Esophagus mucosa (tissue), 1 donor: ENCODE measurements at regions not wholly inside any gene's neighbourhood (a gene's known extent, or its start where the extent isn't known, plus 50 kb on each side); places are given as distances from the start of the nearest gene placed in this dataset.
"Not testable (repeated sequence)": the region's sequence is repeated elsewhere in the genome, so short reads cannot be mapped to it uniquely, and the experiment has no call there.

Source experiments
- ATAC-seq: fragments of 200-7000 bp; cut with Tn5 transposase; one replicate; pipeline ENCODE4 v1.9.1; 2020
- donor health status: DM: yes; HTN: yes; CAD: no.

- ATAC-seq = no peak
Observed at GRCh38 chr13:100810481-100810880, 135.9 kb upstream of the TMTC4 start.

- ATAC-seq = no peak
Observed at GRCh38 chr13:100809856-100810255, 135.3 kb upstream of the TMTC4 start.

GRCh38 chr13:100809129-100809390 is 134.5 kb upstream of the TMTC4 start:
- ATAC-seq = no peak

- no peak for ATAC-seq
Observed at GRCh38 chr13:100808330-100809128, 133.9 kb upstream of the TMTC4 start.

- no peak for ATAC-seq
Observed at GRCh38 chr13:100803091-100803490, 128.5 kb upstream of the TMTC4 start.

- ATAC-seq = no peak
Observed at GRCh38 chr13:100800283-100800875, 125.8 kb upstream of the TMTC4 start.

GRCh38 chr13:100798739-100799361 is 124.3 kb upstream of the TMTC4 start:
- ATAC-seq = peak; percentile 96

GRCh38 chr13:100797921-100798320 is 123.3 kb upstream of the TMTC4 start:
- no peak for ATAC-seq

GRCh38 chr13:100796463-100796862 is 121.9 kb upstream of the TMTC4 start:
- ATAC-seq = no peak

GRCh38 chr13:100794575-100794974 is 120.0 kb upstream of the TMTC4 start:
- no peak for ATAC-seq

- no peak for ATAC-seq
Observed at GRCh38 chr13:100790405-100790804, 115.8 kb upstream of the TMTC4 start.

GRCh38 chr13:100789968-100790367 is 115.4 kb upstream of the TMTC4 start:
- no peak for ATAC-seq

- peak; percentile 50 for ATAC-seq
Observed at GRCh38 chr13:100789481-100789880, 114.9 kb upstream of the TMTC4 start.

GRCh38 chr13:100789025-100789424 is 114.4 kb upstream of the TMTC4 start:
- no peak for ATAC-seq

GRCh38 chr13:100788540-100788939 is 113.9 kb upstream of the TMTC4 start:
- no peak for ATAC-seq

- no peak for ATAC-seq
Observed at GRCh38 chr13:100787899-100788298, 113.3 kb upstream of the TMTC4 start.

GRCh38 chr13:100776686-100777085 is 102.1 kb upstream of the TMTC4 start:
- not testable (repeated sequence) for ATAC-seq

- no peak for ATAC-seq
Observed at GRCh38 chr13:100773923-100774663, 99.5 kb upstream of the TMTC4 start.

- ATAC-seq = peak; percentile 89
Observed at GRCh38 chr13:100773429-100773828, 98.8 kb upstream of the TMTC4 start.

GRCh38 chr13:100767192-100767591 is 92.6 kb upstream of the TMTC4 start:
- no peak for ATAC-seq

GRCh38 chr13:100766570-100766969 is 92.0 kb upstream of the TMTC4 start:
- not testable (repeated sequence) for ATAC-seq

- ATAC-seq = no peak
Observed at GRCh38 chr13:100764937-100765336, 90.3 kb upstream of the TMTC4 start.

- not testable (repeated sequence) for ATAC-seq
Observed at GRCh38 chr13:100762126-100762525, 87.5 kb upstream of the TMTC4 start.
